EH (cell line): ENCODE measurements at regions not wholly inside any gene's neighbourhood (a gene's known extent, or its start where the extent isn't known, plus 50 kb on each side); places are given as distances from the start of the nearest gene placed in this dataset.

Experiments
- DNase-seq: peaks from one replicate; pipeline ENCODE4 v3.0.0-alpha.2; 2015; ENCODE audit warnings: low read depth

DNA sequence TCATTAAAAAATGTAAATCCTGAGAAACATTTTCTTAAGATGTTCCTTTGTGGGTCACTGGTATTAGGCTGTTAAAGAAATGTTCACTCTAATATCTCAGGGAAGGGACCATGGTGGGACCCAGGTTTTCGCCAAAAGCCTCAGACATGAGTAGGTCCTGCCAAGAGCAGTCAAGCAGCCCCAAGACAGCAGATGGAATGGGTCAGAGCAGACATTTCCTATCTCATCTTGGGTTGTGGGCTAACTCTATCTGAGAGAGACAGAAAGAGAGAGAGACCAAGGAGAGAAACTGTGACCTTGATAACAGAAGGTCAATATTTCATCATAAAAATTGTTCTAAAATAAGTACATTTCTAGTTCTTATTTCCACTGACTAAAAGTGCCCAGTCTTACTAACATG, 661.7 kb downstream of the TSN start:
- DNase-seq, result no peak

DNA sequence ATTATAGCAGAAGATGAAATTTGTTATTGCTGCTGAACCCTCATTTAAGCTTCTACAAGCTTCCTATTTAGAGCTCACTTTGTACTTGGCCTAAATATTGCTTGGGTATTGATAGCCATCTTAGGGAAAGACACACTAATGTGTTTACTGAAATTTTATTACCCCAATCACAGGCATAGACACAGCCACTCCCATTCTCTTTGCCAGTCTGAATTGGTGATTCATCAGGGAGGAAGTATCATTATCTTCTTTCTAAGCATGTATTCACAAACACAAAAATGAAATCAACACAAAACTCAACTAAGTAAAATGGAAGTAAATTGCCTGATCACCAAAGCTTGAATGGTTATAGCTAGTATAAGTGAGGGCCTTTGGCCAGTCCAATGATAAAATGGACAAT, 666.3 kb downstream of the TSN start:
- peak; percentile 4 for DNase-seq

DNA sequence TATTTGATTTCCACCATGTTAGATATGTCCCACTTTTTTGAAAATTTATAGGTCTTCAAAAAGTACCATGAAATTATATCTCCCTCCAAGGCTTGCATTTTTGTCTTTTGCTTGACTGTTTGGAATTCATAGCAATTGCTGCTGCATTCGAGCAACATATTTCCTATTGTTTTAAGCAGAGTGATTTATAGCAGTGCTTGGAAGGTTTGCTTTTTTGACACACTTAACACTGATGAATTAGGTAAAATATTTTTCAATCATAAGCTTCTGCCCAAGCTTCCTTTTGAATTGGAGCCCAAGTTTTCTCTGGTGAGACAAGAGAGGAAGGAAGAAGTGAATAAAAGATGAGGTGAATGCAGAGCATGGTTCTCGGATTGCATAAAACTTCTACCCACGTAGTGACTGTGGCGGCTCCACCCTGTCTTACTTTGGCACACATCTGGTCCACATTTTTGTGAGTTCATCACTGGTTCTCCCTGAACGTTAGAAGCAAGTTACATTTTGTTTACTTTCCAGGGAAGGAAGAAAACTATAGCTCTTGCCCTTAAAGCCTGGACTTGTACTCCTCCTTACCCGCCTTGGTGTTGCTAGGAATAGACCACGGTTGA, 667.0 kb downstream of the TSN start:
- peak; percentile 0 for DNase-seq

DNA sequence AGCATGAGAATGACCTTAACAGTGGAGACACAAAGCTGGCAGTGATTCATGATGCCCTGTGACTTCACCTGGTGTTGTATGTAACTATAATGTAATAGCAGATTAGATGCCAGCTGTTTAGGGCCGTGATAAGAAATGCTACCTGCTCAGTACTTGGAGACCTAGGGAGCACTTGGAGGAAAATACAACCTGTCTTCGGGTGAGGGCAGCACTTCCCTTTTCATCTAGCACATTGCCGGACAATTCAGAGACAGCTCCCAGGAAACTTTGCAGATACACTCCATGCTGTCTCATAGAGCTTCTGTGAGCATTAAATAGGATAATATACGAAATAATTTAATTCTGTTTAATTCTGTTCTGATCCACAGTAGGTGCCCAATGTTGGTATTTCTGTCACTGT, 668.5 kb downstream of the TSN start:
- no peak for DNase-seq

DNA sequence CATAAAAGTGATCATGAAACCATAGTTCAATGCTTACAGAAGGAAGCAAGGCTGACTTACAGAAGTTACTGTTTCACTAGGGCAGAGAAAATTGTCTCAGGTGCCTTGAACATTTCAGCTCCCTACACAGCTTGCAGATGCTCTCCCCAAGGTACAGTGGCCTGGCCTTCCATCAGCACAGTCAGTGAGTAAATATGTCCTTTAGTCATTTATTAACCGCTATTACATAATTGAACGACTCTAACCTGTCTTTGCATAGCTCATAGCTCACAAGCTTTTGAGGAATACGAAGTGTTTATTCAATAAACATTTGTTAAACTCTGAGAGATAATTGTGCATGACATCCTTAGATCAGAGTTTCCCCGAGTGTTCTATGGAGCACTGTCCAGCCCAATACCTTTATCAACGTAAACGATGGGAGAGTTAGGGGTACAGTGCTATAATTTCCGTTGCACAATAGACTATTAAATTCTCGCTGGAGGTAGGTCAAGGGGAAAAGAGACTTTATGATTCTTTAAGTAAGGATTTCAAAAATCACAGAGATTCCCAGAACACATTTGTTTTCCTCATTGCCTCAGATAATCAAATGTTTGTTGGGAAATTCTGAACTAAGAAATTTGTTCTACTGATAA, 677.8 kb downstream of the TSN start:
- no peak for DNase-seq

DNA sequence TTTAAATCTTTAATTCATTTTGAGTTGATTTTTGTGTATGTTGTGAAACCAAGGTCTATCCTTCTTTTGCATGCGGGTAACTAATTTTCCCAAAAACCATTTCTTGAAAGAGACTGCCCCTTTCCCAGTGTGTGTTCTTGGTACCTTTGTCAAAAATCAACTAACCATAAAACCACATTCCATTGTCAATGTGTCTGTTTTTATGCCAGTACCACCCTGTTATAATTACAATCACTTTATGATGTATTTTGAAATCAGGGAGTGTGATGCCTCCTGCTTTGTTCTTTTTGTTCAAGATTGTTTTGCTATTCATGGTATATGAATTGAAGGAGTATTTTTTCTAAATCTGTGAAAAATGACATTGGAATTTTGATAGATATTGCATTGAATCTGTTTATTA, 689.6 kb downstream of the TSN start:
- DNase-seq, result no peak

DNA sequence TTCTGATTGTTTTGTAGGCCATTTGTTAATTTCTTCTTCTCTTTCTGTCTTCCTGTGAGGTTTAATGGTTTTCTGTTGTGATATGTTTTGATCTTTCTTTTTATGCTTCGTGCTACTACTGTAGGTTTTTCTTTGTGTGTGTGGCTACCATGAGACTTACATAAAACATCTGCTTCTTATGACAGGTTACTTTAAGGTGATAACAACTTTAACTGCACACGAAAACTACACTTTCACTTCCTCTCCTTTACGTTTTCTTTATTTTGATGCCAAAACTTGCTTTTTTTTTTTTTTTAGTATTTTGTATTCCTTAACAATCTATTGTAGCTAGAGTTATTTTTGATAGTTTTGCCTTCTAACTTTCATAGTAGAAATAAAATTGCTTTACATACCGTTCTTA, 691.3 kb downstream of the TSN start:
- no peak for DNase-seq

DNA sequence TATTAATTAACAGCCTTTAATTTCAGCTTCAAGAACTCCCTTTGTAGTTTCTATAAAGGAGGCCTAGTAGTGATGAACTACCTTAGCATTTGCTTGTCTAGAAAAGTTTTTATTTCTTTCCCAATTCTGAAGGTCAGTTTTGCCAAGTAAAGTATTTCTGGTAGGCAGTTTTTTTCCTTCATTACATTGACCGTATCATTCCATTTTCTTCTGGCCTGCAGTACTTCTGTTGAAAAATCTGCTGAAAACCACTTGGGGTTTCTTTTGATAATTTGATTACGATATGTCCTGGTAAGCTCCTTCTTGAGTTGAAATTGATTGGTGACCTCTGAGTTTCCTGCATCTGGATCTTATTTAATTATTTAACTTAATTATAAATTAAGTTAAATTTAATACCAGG, 691.8 kb downstream of the TSN start:
- DNase-seq, result no peak

DNA sequence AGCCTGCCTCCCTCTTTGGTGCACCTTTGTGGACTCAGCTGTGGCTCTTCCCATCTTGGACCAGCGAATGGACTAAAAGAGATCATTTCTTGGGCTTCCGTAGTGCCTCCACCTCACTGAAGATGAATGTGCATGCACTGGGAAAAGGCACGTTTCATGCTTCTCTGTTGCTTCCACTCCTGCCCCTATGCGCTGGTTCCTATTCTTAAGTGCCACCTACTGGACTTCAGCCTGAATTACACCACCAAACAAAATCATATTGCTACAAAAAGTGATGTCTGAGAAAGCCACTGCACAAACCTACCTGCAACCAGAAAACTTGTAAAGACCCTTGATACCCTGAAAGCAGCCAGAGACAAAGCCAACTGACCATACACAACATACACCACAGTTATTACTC, 695.6 kb downstream of the TSN start:
- peak; percentile 46 for DNase-seq

DNA sequence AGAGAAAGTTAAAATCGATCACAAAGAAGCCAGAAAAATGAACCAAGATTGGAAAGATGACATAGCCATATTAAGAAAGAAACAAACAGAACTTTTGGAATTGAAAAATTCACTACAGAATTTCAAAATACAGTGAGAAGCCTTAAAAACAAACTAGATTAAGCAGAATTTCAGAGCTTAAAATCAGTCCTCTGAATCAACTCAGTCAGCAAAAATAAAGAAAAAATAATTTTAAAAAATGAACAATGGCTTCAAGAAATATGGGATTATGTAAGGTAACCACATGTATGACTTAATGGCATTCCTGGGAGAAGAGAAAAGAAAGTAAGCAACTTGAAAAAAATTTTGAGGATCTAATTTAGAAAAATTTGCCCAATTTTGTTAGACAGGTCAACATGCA, 696.2 kb downstream of the TSN start:
- DNase-seq, result no peak

DNA sequence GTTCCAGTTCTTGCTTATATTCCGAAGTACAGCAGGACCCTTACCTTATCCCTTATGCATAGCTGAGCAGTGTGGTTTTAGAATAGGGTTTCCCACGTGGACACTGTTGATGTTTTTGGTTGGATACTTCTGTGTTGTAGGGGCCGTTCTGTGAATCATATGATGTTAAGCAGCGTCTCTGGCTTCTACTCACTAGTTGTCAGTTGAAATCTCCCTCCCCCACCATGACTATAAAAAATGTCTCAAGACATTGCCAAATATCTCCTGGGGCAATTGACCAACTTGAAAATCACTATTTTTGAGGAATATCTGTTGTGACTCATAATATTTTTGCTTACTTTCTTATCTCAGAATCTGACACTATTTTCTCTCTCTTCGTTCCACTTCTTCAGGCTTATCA, 713.7 kb downstream of the TSN start:
- DNase-seq, result no peak

DNA sequence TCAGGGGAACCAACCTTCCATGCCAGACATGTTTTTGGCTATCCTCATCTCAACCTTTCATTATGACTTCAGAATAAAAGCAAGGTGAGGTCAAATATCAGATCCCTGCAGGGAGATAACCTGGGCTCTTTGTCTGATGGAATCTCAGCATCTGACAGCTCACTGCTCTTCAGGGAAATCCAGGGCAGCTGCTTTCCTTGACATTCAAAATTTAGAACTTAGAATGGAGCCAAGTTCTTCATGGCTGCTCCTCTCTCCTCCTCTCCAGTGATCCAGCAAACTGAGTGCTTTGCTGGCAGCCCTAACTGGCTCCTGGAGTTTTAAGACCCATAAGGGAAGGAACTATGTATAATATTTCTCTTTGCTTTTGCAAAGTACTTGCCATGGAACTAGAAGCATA, 716.3 kb downstream of the TSN start:
- no peak for DNase-seq

DNA sequence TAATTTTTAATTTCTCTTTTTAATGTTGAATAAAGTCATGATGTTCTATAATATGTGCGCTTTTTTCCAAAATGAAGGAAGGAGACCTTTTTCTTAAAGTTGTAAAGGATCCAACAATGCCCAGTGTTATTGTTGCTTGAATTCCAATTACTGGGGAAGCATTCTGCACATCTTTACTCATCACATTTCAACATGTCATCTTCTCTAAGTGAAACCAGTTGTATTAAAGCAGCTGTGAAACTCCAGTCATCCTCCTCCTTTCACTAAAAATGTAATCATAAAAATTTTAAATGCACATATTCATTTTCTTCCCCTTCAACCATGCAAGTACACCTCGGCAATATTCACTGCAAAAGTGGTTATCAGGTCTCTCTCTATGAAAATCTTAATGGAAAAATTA, 722.7 kb downstream of the TSN start:
- peak; percentile 3 for DNase-seq

DNA sequence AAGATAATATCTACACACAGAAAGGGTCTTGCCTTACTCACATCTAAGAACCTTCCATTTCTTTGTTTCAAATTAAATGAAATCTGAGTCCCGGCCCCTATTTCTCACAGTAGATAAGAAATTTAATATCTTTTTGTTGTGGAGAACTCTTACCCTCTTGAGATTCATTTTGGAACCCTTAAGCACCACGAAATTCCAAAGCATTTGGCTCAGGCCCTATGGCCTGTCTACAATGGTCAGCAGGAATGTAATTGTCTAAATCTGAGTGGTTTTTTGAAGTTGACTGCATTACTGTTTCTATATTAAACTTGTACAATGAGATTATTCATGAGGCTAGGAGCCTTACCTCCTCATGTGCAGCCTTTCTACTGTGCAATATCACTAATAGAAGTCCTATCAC, 723.3 kb downstream of the TSN start:
- DNase-seq, result peak; percentile 2

DNA sequence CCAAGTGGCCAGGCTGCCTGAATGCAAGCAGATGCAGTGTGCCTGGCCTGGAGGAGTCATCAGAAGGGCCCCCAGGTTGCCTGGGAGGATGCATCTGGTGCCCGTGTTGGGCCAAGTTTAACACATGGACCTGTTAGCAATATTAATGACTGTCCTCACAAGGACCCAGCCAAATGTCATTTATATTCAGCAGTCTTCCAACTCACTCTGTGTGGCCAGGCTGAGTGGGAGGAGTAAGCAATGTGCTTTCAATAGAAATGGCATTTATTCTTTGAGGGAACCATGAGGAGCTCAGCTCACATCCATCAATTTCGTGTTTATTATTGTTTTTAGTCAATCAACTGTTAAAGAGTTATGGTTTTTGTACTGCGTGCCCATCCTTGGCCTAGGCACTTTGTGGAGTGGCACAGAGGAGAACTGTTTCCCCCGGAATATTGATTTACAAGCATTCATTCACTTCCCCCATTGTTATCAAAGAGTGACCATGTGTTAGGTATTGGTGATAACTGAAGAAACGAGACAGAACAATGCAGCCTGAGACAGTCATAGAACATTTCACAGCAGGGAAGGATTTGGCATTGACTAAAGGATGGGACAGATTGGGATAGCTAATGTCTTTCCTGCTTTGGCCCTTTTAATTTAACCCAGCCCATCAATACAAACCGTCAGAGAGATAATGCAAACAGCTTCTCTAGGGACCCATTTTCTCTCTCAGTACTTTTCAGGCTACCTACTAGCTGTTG, 725.2 kb downstream of the TSN start:
- no peak for DNase-seq

DNA sequence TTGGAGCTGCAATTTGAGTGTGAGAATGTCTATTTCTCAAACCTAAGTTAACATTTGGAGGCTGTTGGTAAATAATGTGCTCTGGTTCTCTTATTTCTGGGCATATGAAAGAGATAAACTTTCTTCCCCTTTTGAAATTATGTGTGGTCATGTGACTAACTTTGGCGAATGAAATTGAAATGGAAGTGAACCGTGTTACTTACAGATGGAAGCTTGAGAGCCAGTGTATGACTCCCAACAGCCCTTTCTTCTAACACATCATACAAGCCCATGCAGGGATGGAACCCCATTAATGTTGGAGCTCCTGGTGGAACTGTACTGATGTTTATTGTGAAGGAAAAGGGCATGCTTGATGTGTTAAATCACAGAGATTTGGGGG, 725.8 kb downstream of the TSN start:
- no peak for DNase-seq

DNA sequence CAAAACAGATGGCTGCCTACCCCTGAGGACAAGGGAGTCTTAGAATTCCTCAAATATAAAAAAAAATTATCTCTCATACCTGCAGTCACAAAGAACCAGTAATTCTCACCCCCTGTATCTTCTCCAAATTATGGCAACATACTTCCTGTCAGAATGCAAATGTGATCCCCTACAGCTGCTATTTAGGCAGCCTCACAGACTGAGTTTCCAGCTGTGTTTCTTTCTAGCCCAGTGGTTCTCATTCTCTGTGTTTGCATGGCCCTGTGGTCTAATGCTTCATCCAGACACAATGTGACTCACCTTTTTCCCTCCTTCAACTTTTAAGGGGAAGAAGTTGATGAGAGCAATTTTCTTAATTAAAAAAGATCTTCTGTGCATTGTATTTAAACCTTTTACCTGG, 726.3 kb downstream of the TSN start:
- no peak for DNase-seq

DNA sequence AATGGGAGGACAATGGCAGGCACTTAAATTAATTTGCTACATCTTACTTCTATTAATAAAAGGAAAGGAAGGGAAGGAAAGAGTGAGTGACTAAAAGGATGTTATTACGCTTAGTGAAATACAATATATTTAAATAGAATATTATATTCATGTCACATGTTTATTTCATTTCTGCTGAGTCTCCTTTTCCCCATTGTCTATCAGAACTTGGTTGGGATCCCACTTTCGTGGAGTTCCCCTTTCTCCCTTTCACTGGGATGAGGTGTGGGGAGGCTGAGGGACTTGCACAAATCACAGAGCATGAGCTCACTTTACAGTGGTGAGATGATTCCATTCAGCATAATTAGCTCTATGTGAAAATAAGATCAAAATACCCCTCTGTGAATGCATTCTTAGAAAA, 730.6 kb downstream of the TSN start:
- DNase-seq, result no peak

DNA sequence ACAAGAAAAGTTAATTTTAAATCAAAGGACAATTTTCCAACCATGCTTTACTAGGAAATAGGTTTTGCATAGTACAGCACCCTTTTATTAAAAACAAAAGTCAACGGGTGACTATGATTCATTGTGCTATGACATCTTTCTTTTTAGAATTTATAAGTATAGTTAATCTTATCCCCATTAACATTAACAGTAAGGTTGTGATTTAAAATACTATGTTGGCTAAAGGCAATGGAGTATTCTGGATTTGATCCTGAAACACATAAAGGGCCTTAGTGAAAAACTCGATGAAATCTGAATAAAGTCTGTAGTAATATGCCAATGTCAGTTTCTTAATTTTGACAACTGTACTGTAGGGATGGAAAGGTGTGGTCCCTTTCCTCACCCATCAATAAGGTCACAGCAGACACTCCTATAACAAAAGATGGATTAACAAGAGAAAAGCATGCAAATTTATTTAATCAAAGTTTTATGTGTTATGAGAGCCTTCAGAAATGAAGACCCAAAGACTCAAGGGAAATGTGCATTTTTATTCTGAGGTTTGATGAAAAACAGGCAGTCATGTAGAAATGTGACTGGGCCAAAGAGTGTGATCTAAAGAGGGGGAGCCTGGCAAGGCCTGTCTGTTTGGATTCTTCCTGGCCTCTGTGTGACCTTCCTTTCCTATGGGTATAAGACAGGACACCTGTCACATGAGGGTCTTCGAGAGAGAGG, 731.4 kb downstream of the TSN start:
- no peak for DNase-seq

DNA sequence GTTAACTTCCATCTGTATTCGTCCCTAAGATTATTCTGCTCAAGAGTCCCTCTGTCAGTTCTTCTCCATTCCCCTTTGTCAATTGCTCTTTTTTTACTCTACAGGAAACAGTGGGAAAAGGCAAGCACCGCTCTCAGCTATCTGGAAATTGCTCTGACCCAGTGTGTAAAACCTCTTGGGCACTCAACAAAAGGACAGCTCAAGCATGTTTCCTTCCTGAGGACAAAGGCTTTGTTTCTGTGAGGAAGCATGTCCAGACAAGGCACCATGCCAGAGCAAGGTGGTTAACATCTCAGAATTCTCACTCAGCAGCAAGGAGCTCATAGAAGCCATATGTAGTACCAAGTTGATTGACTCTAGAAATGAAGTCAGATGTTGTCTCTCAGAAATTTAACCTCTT, 735.6 kb downstream of the TSN start:
- DNase-seq, result no peak

DNA sequence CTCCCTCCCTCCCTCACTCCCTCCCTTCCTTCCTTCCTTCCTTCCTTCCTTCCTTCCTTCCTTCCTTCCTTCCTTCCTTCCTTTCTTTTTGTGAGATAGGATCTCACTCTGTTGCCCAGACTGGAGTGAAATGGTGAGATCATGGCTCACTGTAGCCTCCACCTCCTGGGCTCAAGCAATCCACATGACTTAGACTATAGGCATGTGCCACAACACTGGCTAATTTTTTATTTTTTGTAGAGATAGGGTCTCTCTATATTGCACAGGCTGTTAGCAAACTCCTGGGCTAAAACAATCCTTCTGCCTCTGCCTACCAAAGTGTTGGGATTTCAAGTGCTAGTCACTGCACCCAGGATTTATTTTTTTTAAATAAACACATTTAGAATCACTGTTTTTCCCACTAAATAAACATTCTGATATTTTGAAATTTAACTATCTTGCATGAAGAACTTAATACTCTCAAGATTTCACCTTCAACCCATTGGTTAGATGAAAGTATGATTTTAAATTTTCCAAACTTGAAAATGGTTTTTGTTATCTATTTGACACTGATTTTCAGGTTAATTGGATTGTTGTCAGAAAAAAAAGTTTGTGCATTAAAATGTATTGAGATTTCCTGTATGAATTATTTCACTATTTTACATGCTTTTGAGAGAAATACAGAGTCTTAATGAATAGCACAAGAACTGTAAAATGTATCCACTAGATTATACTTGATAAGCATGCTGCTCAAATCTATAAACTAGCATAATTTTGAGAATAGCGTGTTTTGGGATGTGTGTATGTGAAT, 745.1 kb downstream of the TSN start:
- DNase-seq, result no peak

DNA sequence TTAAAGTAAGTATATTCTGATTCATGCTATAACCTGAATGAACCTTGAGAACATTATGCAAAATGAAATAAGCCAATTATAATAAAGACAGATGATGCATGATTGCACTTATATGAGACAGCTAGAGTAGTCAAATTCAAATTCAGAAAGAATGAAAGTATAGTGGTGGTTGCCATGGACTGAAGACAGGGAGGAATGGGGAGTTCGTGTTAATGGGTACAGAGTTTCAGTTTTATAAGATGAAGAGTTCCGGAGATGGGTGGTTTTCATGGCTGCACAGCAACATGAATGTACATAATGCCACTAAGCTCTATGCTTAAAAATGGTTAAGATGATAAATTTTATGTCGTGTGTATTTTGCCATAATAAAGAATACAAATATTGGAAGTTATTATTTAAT, 751.2 kb downstream of the TSN start:
- no peak for DNase-seq
